SH-SY5Y (cell line): ENCODE measurements at regions not wholly inside any gene's neighbourhood (a gene's known extent, or its start where the extent isn't known, plus 50 kb on each side); places are given as distances from the start of the nearest gene placed in this dataset.

Source experiments
- GATA2 ChIP-seq: IDR thresholded peaks from 2 replicates; pipeline ENCODE4 v1.6.1; 2011; ENCODE audit warnings: mild to moderate bottlenecking, low read depth, low read length
- GATA3 ChIP-seq: IDR thresholded peaks from 2 replicates; pipeline ENCODE4 v1.6.1; 2011; ENCODE audit warnings: low read depth, mild to moderate bottlenecking, low read length, moderate library complexity

GRCh38 chr2:144989579-144990270 lies 469.8 kb upstream of the ZEB2 start:
- TF ChIP-seq GATA3 (no peak), GATA2 (no peak)
